ENCODE measurements at regions not wholly inside any gene's neighbourhood (a gene's known extent, or its start where the extent isn't known, plus 50 kb on each side); places are given as distances from the start of the nearest gene placed in this dataset.

DNA sequence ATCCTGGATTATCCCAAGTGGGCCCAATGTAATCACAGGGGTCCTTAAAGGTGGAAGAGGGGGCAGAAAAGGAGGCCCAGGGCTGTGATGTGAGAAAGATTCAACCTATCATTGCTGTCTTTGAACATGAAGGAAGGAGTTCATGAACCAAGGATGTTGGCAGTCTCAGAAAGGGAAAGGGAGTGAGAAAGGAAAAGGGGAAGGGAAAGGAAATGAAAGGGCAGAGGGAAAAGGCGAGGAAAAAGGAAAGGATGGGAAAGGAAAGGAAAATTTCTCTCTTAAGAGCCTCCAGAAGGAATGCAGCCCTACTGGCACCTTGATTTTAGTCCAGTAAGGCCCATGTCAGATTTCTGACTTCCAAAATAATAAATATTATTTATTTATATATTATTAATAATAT lies 687.8 kb downstream of the COL12A1 start (continued):
- TF ChIP-seq ZNF318 (IDR thresholded peaks at IDR 0.05; ENCODE audit: borderline replicate concordance in 1 of 2, low read depth in 1 of 2) = no peak
- TF ChIP-seq MCM2 (IDR thresholded peaks at IDR 0.05; ENCODE audit: low read depth) = no peak
- no peak for TF ChIP-seq PKNOX1 (IDR thresholded peaks at IDR 0.05)
- no peak for TF ChIP-seq BRD4 (IDR thresholded peaks at IDR 0.05)
- TF ChIP-seq KLF13 (tag; IDR thresholded peaks at IDR 0.05; ENCODE audit: borderline replicate concordance, low read depth) = no peak

Measured in K562 (cell line).